Activated CD8-positive, alpha-beta memory T cell treated with anti-CD3 and anti-CD28 coated beads for 36 hours (primary cell): ENCODE measurements at regions not wholly inside any gene's neighbourhood (a gene's known extent, or its start where the extent isn't known, plus 50 kb on each side); places are given as distances from the start of the nearest gene placed in this dataset.

Experiments used
- CTCF ChIA-PET: fragments of 350-600 bp; sonication (Branson Sonifier 250); formaldehyde crosslinking; loops from one replicate; lab custom pipeline; 2021; ENCODE audit warnings: antibody characterized with exemption; lab: Charles Lee
- POLR2A ChIA-PET: fragments of 350-600 bp; sonication (Branson Sonifier 250); formaldehyde crosslinking; loops from one replicate; lab custom pipeline; 2021; ENCODE audit warnings: antibody characterized with exemption; lab: Charles Lee

- POLR2A ChIA-PET, result no interaction called here
- CTCF ChIA-PET, result interaction anchor here (1.0 to 1.9 kb wide), 2 partner anchors 11 to 18 kb away, joined by 3 to 7 read pairs; no protein-coding TSS in a partner anchor
Measured at GRCh38 chr11:32334822-32335221, 100.5 kb downstream of the WT1 start.
